ENCODE measurements at regions not wholly inside any gene's neighbourhood (a gene's known extent, or its start where the extent isn't known, plus 50 kb on each side); places are given as distances from the start of the nearest gene placed in this dataset.
"Not testable (repeated sequence)": the region's sequence is repeated elsewhere in the genome, so short reads cannot be mapped to it uniquely, and the experiment has no call there.

DNA sequence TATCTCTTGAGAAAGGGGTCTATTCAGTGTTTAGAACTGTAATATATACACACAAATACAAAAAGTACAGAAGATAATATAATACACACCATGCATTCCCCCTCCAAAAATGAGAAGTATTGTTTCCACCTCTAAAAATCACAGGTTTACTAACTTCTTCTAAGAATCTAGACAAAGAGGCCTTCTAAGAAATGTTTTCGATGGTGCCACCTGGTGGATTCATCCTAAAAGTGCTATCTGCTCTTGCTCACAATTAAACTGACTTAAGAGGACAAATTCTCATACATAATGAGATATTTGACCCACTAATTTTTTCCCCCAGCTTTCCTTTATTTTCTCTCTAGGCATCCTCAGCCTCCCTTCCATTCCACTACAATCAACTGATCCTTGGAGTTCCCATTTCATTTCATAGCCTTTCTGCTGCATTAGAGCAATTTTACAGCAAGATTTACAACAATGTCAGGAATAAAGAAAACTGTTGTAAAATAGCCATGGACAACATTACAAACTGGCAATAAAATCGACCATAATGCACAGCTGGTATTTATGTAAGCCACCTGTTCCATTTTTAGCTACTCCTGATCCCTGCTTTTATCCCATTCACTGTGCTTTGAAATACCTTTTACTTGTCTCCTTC is 124.6 kb downstream of the ARRDC4 start:
- DNase-seq, result peak in 13 of 51 donors; percentile 2 to 56 (median 14)

DNA sequence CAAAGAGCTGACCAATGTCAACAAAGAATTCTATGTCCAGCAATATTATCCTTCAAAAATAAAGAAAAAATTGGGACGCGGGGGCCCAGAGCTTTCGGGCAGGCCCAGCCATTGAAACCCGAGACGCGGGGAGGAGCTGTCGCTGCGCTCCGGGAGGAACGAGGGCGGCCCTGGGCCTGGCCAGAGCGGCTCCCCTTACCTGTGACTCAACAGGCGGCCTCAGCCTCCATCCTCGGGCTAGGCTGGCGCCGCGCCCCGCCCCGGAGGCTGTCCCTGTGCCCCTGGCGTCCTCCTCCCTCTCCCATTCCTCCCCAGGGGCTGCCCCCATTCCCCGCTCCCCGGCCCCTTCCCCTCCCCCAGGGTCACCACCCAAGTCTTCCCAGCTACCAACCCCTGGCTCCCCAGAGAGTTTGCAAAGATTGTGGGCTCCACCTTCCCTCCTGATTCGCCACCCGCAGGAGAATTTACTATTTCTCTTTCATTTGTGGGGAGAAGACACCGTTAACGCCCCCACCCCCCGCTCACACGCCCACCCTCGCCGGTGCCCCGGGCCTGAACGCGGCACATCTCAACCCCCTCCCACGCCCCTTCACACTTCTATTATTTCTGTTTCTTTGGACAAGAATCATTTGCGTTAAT is 127.9 kb downstream of the ARRDC4 start:
- DNase-seq, result not testable (repeated sequence)

DNA sequence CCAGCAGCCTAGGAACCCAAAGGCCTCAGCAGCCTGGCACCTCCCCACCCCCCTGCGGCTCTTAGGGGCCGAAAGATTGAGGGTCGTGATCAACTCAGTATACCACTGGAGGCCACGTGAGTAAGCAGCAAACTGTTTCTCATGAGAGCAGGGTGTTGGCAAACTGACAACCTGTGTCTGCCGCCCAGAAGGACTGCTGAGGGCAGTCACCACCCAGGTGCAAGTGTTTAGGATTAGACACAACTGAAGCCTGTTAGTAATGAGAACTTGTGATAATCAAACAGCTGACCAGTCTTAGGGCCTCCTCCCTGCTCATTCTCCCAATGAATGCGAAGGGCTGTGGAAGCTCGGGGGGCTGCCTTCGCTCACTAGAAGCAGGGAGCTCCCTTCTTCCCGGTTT is 128.8 kb downstream of the ARRDC4 start:
- DNase-seq, result not testable (repeated sequence)

DNA sequence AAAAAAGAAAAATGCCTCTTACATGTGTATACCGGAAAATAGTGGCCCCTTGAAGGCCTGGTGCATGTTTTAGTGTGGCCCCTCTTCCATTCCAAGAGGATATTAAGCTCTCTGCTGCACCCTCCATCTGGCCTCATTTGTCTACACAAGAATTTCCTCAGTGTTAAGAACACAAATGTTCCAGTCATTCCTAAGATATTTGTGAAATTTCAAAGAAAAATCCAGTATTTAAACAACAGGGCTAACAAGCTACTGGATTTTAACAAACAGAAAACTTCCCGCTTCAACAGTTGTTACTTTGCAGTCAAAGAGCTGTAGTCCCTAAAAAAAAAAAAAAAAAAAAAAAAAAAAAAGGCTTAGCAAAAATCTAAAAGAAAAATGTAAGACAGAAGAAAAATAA is 137.5 kb downstream of the ARRDC4 start:
- not testable (repeated sequence) for DNase-seq

DNA sequence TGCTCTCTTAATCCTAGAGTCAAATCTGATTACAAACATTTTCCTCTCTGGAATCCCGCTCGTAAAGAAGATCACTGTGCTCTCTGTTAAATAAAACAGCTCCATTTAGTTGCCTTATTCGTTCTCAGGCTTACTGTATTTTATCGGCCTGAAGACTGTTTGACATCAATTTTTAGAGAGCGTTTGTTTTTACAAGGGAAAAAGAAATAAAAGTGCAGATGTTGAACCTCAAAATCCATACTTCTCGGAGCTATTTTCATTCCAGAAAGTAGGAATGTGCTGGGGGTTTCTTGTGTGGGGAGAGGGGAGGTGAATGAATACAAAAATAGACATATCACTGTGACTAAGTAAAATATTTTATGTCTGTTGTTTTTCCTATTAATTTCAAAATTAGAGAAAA is 140.1 kb downstream of the ARRDC4 start:
- not testable (repeated sequence) for DNase-seq

DNA sequence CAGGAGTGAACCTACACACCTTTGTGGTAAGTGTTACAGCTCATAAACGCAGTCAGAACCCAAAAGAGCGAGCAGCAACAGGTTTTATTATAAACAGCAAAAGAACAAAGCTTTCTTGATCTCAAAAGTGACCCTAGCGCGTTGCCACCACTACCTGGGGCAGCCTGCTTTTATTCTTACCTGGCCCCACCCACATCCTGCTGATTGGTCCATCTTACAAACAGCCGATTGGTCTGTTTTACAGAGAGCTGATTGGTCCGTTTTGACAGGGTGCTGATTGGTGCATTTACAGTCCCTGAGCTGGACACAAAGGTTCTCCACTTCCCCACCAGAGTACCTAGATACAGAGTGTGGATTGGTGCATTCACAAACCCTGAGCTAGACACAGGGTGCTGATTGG is 143.1 kb downstream of the ARRDC4 start:
- no peak for DNase-seq

DNA sequence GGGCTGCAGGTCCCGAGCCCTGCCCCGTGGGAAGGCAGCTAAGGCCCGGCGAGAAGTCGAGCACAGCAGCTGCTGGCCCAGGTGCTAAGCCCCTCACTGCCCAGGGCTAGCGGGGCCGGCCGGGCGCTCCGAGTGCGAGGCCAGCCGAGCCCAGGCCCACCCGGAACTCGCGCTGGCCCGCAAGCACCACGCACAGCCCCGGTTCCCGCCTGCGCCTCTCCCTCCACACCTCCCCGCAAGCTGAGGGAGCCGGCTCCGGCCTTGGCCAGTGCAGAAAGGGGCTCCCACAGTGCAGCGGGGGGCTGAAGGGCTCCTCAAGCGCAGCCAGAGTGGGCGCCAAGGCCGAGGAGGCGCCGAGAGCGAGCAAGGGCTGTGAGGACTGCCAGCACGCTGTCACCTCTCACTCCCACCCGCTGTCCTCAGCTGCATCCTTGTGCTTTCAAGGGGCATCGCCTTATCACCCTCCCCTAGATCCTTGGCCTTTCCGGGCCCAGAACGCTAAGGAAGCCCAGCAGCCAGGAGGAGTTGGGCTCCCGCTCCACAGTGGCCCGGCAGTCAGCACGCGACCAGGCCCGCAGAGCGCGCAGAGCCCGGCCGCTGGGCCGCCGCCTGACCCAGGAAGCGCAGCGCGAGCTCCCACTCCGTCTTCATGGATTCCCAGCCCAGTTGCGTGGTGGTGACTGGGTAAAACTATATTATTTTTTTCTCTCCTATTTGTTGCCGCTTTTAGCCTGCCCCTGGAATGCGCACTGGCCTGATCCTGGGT is 144.1 kb downstream of the ARRDC4 start:
- not testable (repeated sequence) for DNase-seq

DNA sequence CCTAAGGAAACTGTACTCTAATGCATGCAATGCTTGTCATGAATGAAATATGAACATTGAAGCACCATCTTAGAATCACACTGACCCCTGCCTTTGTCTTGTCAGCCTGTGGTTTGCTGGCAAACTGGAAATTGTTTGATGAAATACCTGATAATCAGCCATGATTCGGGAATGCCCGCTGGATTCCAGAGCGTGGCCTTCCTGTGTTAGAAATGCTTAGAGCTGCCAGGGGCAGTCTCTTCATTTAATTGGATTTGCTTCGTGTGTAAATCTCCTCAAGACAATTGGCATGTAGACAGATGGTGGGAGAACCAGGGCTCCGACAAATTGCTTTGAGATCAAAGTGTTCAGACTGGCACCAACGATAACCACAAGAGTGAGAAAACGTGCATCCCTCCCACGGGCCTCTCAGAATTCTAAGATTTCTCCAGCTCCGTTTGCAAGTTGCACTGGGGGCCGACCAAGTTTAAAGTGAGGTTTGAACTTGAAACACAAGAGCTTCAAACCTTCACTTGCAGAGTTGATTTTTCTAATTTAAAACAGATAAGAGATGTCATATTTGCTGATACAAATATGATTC is 146.2 kb downstream of the ARRDC4 start:
- not testable (repeated sequence) for DNase-seq

DNA sequence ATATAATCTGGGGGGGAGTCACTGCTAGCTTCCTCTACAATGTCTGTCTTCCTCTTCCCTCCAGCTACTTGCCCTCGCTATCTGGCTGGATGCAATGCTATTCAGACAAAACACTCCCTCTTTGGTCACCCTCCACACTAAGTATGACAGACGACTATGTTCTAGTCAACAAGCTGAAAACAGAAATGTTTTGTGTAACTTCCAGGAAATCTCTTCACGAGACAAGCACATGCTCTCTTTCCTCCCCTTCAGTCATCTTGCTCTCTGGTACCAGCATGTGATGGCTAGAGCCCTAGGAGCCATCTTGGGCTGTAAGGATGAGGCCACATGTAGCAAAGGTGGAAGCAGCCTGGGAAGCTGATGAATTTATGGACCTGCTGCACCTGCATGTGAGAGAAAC is 151.3 kb downstream of the ARRDC4 start:
- DNase-seq, result no peak

DNA sequence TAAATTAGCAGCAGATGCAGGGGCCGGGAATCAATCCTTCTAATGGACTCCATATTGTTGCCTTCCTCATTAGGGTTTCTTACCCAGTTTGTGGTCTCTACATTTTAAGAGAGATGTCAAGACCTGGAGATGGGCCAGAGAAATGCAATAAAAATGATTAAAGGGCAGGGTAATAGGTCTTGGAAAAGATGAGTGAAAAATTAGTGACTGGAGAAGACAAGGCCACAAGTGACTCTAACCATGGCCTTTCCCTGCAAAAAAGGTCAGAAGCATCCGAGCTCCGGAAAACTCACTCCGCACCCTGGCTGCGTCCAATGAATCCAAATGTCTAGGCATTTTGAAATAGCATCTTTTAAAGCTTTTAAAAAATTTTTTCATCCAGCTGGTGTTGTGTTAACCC is 152.8 kb downstream of the ARRDC4 start:
- DNase-seq, result no peak

DNA sequence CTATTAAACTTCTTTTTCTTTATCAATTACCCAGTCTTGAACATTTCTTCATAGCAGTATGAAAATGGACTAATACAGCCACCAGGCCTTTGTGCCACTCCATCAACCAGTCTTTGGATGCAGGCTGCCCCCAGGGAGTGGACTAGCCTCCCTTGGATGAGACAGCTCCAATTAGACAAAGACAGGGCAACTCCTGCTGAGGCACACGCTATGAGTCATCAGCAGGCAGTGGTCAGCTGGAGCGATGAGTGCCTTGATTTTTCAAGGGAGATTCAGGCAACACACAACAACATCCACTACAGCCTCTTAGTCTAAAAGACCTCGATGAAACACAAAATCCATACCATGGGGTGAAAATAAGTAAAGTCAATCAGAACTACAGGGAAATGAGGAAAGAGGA is 160.1 kb downstream of the ARRDC4 start:
- DNase-seq, result no peak

DNA sequence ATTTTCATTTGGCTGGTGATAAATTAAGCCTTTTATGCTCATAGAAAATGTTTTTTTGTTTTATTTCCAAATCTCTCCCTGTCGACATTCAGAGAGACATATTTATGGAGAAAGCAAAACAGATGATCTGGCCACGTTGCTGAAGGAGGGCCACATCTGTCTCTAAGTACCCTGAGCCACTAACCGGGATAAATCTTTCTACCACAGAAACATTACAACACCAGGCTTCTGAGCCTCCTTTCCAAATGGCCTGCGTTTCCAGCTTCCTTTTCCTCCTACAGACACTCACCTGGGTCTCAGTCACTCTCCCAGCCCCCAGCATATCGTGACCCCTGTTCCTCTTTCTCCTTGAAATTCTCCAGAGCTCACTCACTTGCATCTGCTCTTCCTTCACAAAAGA is 161.0 kb downstream of the ARRDC4 start:
- no peak for DNase-seq

DNA sequence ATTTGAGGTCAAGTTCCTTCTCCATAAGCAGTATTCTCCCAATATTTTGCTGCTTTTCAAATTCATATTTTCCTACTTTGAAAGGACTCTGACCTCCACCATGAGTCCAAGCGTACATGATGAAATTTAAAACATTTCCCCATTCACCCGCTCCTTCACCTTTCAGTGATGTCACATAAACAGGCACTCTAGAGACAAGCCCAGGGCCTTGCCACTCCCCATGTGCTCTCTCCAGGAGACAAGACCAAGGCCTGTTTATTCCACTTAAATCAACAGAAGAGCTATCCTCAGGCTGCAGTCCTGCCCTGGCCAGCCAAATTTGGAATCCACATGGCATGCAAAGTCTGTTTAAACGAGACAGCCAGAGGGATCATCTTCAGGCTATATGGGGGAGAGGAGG is 161.5 kb downstream of the ARRDC4 start:
- DNase-seq, result no peak

DNA sequence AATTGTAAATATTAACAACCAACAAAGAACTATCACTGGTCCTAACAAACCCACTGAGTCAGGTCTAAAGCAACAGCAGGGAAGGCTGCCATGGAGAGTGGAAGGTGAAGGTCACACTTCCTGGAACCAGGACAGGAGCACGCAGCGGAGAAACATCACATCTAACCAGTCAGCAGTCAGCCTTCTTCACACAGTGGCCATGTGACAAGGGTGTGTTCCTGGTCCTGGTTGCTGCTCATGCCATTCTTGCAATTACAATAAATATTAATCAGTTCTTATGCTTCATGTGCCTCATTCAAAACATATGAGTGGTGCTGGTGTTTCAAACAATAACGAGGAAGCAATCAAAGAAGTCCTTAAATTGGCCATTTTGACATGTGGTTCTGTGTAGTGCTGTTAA is 162.8 kb downstream of the ARRDC4 start:
- no peak for DNase-seq

DNA sequence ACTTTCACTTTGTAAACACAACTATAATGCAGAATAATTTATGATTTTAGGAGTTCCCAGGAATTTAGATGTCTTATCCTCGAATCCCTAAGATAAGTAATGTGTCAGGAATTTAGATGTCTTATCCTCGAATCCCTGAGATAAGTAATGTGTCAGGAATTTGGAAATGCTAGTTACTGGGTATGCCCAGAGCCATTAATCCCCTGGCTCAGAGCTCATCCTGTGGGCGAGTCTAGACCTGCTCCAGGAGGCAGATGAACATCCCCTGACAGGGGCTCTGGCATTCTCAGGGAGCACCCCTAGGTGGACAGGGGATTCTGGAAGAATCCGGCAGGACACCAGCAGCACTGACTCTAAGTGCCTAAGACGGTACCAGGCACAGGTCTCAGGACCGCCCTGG is 163.3 kb downstream of the ARRDC4 start:
- DNase-seq, result no peak

DNA sequence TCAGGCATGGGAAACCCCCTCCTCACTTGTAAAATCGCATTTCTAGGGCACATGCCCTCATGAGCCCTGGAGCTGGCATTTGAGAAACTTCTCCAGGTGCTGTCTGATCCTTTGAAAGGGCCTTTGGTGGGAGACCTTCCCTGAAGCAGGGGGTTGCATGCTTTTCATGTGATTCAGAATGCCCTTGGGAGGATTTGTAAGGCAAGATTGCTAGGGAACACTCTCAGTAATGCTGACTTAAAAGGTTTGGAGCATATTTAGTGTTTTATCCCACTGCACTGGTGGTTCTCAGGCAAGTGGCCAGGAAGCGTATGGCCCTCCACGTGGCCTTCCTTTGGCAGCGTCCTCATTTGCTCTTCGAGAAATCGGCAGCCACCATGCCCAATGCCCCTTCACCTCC is 164.1 kb downstream of the ARRDC4 start:
- DNase-seq, result no peak

DNA sequence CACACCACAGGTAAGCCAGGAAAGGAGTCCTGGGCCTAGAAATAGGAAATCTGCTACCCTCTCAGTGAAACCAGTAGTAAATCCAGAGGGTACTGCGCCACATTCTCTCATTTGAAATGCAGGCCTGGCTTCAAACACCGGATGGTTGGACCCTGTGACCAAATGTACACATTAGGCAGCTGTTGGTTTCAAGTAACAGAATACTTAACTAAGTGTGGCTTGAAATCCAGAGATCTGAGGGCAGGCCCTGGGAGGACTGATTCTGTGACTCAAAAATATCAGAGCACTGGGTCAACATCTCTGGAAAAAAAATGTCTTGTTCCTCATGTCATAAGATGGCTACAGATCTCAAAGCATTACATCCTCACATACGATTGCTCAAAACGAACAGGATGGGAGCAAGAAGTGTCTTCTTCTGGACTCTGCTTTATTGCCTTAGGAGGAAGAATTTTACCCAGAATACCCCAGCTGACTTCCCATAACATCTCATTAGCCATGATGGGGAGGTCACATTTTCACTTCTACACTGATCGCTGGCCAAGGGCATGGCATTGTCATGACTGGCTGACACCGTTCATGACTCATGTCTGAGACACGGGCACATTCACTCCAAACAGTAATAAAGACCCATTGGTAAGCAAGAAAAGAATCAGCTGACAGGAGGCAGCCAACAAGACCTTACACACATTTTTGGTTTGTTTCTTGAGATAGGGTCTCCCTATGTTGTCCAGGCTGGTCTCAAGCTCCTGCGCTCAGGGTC is 166.0 kb downstream of the ARRDC4 start:
- DNase-seq, result no peak

DNA sequence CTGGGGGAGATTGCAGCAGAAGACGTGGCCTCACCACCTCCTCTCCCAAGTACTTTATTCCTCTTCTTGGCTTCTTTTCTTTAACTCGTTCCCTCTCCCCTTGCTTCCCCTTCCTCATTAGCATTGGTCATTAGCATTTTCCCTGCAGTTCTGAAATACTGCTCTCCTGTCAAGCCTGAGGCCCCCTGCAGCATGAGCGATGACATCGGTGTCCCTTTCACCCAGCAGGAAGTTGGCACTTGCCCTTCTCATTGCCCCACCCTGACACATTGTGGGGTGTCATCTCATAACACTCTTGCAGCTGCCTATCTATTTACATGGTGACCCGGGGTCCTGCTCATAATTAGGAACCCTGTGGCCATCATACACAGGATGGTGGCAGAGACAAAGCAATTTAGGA is 167.1 kb downstream of the ARRDC4 start:
- DNase-seq, result no peak

DNA sequence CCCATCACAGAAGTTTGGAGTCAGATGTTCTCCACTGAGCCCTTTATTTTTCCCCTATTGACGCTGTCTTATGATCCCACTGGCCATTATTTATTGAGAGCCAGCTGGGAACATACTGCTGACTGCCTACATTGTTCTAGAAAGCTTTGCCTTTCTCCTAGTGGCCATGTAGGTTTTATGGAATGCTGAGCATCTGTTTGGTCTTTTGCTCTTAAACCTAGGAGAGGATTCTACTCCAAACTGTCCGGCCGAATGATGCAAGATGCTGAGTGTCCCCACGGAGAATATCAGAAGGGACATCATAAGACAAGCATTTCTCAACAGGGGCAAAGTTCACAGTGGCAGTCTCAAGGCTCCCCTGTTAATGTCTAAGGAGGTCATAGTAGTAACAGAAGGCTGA is 171.4 kb downstream of the ARRDC4 start:
- no peak for DNase-seq

DNA sequence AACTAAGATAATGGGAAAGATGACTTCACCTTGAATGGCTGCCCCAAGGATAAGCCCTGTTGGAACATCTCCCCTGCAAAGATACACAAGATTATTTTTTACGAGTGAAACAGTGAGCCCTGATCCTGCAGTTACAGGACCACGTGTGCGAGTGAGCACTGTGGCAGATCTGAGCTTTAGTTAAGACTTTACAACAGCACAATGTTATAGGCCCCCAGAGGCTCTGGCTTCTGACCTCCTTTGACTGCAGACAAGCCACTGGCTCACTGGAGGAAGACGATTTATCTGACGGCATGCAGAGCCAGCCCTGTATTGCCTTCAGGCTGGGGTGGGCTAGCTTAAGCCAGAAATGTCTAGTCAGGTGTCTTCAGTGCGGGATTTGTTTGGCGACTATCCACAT is 174.4 kb downstream of the ARRDC4 start:
- DNase-seq, result no peak

DNA sequence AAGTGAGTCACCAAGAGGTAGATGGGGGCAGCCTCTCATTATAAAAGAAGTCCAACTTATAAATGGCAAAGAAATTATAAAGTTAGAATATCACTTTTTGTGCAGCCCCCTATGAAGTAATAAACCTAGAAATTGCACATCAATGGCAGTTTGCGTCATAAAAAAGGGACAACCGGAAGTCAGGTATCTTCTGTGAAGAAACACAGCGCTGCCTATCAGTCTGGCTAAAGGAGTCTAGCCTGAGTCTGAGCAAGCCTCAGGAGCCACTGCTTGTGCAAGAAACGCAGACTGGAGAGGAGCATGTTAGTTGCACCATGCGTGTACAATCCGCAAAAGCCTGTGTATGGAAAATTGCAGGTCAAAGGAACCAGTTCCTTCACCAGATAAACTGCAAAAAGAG is 178.4 kb downstream of the ARRDC4 start:
- no peak for DNase-seq

DNA sequence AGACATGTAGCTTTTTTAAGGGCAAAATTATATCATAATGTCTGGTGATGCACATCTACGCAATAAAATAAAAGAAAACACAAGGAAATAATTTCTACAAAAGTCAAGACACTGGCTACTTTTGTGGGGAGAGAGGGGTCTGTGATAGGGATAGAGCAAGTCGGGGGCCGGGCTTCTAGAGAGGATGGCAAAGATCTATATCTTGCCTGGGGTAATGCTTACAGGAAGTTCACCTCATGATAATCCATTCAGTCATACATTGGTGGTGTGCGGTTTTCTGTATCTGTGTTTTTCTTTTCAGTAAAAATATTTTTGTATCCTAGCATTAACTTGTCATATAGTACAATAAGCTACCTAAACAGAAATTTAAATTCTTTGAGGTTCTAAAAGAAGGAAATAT is 178.8 kb downstream of the ARRDC4 start:
- DNase-seq, result no peak

Measured in hypothalamus (tissue), 51 donors.